GM10847 (cell line): ENCODE measurements at regions not wholly inside any gene's neighbourhood (a gene's known extent, or its start where the extent isn't known, plus 50 kb on each side); places are given as distances from the start of the nearest gene placed in this dataset.

Experiments used
- POLR2A ChIP-seq: IDR thresholded peaks from 2 replicates; pipeline ENCODE4 v1.6.1; 2011; ENCODE audit not compliant: insufficient read length; ENCODE audit errors: extremely low read depth

- no peak for TF ChIP-seq POLR2A
Measured at GRCh38 chr15:92705764-92706163, 50.2 kb upstream of the FAM174B start.

DNA sequence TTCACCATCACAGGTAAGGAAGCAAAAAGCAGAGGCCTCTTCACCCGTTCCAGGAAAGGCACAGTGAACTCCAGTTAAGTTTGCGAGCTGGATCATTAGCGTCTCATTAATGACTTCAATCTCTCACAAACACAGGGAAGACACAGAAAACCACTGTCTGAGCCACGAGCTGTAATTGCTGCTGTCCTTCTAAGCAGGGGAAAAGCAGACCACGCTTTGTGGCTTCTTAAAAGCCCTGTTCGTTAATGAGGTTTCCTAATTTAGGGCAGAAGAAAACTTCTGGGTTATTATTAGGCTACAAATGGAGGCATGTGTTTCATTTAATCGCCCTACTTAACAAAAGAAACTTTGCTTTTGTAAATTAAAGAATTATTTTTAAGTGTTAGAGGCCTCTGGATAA lies 50.6 kb upstream of the FAM174B start:
- TF ChIP-seq POLR2A, result no peak

DNA sequence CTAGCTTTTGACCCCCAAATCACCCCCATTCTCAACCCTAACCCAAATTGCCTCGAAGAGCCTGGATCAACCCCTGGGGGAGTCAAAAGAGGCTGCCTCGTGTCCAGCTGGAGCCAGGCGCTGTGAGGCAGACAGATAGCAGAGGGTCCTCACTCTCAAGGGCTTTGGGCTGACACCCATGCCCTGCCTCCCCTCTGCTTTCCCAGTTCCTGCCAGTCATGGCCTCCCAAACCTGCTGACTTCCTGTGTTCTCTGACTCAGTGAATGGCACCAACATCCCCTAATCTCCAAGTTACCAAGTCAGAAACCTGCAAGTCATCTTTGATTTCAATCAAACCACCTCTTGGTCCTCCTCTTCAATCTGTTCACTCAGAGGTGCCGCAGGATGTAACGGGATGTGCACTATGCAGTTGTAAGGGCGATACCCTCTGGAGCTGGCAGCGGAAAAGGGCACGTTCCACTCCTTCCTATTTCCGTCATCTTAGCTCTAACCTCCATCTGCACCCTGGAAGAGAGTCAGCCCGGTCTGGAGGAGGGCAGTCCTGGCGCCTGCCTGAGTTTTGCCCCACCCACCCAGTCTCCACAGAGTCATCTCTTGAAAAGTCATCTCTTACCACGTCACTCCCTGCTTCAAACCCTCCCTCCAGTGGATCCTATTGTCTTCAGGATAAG lies 52.4 kb upstream of the FAM174B start:
- TF ChIP-seq POLR2A, result no peak

DNA sequence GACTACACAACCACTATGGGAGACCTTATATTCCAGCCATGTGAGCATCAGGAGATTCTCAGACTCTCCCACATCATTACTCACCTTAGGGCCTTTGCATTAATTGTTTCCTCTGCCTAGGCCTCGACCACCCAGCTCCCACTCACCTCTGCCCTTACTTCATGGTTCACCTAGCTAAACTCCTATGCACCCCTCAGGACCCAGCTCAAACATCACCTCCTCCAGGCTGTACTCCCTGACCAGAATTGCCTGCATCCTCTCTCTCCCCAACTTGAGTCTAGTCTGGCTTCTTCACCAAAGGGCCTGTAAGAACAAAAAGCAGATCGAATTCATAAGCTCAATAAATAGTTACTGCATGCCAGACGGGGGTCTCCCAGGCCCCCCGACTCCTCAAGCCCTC lies 53.1 kb upstream of the FAM174B start:
- TF ChIP-seq POLR2A, result no peak

DNA sequence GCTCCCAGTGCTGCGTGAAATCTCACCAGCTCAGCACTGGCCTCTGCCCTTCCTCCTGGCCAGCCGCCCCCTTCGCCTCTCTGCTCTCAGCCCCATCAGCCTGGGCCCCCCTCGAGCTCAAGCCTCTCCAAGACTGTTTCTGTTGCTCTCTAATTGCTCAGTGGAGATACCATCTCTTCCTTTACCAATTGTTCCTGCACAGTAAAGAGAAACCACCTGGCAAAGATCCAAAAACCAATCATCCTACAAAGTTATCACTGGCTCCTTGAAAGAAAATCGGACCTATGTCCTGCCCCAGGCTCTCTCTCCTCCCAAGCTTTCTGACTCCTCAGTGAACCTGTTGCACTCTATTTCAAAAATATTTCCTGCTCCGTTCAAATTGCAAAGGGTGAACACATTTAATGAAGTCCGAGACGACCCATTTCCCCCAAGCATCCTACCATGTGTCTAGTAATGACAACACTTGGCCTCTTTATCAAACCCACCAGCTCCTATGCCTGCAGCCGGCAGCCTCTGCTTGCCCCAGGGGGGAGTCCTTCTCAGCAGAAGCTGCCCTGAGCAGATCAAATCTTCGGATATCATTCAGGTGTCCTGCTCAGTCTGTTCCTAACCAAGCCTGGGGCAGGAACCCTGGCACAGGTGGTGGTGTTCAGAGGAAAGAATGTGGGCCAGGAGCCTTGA lies 53.7 kb upstream of the FAM174B start:
- no peak for TF ChIP-seq POLR2A

DNA sequence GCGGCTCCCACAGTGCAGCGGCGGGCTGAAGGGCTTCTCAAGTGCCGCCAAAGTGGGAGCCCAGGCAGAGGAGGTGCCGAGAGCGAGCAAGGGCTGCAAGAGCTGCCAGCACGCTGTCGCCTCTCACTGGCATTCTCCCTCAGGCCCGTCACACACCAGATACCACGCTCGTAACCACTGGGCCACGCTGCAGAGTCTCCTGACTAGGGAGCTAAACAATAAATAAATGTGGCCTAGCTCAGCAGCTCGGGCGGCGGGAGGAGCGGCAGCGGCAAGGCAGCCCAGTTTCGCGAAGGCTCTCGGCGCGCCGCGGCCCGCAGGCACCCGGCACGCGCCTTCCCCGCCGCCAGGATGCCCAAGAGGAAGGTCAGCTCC lies 55.9 kb upstream of the FAM174B start:
- no peak for TF ChIP-seq POLR2A

DNA sequence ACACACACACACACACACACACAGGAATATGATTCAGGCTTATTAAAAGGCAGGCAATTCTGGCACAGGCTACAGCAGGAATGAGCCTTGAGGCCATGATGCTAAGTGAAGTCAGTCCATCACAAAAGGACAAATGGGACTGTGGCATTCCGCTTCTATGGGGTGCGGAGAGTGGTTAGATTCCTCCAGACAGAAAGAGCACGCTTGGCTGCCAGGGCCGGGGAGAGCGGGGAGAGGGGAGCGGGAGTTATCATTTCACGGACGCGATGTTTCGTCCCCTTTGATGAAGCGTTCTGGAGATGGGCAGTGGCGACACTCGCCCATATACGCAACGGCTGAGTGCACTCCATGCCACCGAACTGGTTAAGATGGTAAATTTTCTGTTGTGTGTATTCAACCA lies 58.5 kb upstream of the FAM174B start:
- no peak for TF ChIP-seq POLR2A

DNA sequence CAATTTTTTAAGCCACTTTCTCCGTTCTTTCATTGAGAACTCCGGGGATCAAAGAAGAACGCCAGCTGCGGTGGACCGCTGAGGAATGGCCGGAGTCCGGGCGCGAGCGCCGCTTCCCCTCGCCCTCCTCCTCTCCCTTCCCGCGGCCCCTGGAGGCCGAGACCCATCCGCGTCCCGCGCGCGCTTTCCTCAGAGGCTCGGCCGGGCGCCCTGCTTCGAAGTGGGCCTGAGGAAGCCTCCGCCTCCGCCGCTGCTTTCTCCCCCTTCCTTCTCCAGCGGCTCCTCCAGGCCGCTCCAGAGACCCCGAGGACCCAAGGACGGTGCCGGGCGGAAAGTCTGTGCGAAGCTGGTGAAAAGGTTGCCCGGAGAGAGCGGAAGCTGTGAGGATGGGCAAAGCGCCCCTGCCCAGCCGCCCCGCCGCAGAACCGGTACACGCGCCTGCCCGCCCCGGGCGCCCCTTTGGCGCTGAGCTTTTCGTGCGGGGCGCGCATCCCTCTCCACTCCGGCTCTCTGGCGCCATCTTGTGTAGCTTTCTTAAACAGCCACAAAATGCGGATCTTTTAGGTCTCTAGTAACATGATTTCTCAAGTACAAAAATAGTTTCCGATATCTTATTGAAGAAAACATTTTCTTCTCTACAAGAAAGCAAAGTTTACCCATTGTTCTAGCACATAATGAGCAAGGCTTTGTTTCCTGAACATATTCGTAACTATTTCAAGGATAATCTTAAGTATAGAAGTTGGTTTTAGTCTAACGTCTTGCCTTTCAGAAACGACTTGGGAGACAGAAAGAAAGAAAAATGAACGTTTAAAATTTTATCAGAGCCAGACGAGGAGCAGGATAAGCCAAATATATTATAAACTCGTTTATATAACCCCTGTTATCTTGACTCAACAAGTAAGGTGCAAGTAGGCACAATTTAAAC lies 59.2 kb upstream of the FAM174B start:
- TF ChIP-seq POLR2A, result no peak

DNA sequence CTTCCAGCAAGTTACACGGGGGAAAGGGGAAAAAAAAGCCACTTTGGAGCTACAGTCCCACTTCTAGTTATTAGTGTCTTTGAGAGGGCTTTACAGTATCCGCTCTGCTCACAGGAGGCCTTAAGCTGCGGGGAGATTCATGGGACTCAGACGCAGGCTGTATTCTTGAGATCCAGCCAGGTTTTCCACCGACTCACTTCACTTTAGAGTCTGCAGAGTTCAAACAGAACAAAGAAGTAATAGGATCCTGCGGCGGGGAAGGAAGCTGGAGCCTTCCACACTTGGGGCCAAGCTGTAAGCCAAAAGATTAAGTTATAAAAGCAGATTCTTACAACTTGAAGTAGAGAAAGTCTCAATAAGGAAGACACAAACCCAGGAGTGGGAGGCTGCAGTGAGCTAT lies 60.2 kb upstream of the FAM174B start:
- TF ChIP-seq POLR2A, result no peak

DNA sequence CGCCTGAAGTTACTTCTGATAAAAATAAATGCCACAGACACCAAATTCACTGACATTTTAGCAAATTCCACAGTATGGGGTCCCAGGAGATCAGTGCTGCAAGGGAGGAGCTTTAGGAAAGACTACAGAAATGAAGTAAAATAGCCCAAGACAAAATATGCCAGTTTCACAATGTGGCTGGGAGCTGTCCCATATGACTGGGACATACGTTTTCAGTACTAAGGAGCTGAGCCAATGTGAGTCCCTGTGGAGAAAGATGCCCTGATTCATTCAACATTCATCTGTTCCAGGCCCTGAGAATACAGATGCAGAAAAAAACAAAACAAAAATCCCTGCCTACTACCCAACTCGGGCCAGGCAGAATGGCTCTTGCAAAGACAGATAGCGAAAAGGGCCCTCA lies 63.4 kb upstream of the FAM174B start:
- no peak for TF ChIP-seq POLR2A

- TF ChIP-seq POLR2A, result no peak
Measured at GRCh38 chr15:92724144-92724543, 68.6 kb upstream of the FAM174B start.

DNA sequence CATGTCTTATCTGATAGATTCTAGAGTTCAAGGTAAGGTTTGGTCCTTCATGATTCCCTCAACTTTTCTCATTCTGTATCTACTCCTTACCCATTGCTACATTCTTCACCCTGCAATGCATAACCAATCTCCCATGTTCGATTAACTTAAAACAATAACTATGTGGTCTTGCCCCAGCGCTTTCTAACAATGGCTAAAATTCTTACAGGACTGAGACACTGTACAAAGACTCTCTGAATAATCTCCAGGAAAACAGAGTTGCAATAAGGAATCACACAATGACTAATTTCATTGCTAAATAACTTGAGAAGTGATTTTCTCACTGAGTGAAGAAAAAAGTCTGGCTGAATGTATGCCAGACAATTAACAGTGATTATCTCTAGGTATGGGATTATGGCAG lies 69.6 kb upstream of the FAM174B start:
- no peak for TF ChIP-seq POLR2A

DNA sequence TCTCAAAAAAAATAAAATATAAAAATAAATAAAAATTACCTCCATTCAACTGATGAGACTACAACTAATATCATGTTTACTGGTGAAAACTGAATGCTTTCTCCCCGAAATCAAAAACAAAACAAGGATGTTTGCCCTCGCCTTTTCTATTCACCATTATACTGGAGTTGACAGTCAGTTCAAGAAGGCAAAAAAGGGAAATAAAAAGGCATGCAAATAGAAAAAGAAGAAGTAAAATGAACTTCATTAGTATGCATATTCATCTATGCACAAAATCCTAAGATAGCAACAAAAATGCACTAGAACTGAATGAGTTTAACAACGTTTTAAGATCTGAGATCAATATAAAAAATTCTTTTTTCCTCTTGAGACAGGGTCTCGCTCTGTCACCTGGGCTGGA lies 72.7 kb upstream of the FAM174B start:
- no peak for TF ChIP-seq POLR2A

GRCh38 chr15:92733090-92733933 lies 77.7 kb upstream of the FAM174B start:
- no peak for TF ChIP-seq POLR2A

- TF ChIP-seq POLR2A, result no peak
Measured at GRCh38 chr15:92733934-92734521, 78.5 kb upstream of the FAM174B start.

- no peak for TF ChIP-seq POLR2A
Measured at GRCh38 chr15:92745845-92746271, 90.3 kb upstream of the FAM174B start.
